GM23248 (cell line): ENCODE measurements at regions not wholly inside any gene's neighbourhood (a gene's known extent, or its start where the extent isn't known, plus 50 kb on each side); places are given as distances from the start of the nearest gene placed in this dataset.

Experiments
- EZH2 ChIP-seq: fragments of 200-600 bp; sonication (generic); IDR thresholded peaks from 2 replicates; pipeline ENCODE4 v1.6.1; 2018; ENCODE audit warnings: antibody characterized with exemption, mild to moderate bottlenecking; ENCODE audit not compliant: insufficient read depth, poor library complexity, severe bottlenecking
- EZH2phosphoT487 ChIP-seq: fragments of 200-600 bp; sonication (generic); IDR thresholded peaks from 2 replicates; pipeline ENCODE4 v1.6.1; 2018; ENCODE audit warnings: antibody characterized with exemption, moderate library complexity, mild to moderate bottlenecking, low read depth; ENCODE audit not compliant: insufficient read depth

- TF ChIP-seq EZH2 (no peak), EZH2phosphoT487 (no peak)
These were observed 192.0 kb upstream of the HNRNPA3 start for GRCh38 chr2:177020524-177021119.
